Astrocyte of the cerebellum (primary cell): ENCODE measurements at regions not wholly inside any gene's neighbourhood (a gene's known extent, or its start where the extent isn't known, plus 50 kb on each side); places are given as distances from the start of the nearest gene placed in this dataset.

Source experiments
- DNase-seq: peaks from one replicate; pipeline ENCODE4 v3.0.0-alpha.2; 2011; ENCODE audit warnings: low read depth
- H3K4me3 ChIP-seq: 2 replicates; pipeline ENCODE4 v1.5.1; 2011; ENCODE audit warnings: mild to moderate bottlenecking, low read depth, low read length, moderate library complexity
- in situ Hi-C: cut with HindIII; loops from 2 replicates; pipeline ENCODE4 v1.10.0; 2017; ENCODE audit warnings: low sequenced_read_pairs
- TF ChIP-seq, protein P1 (sequence below): IDR thresholded peaks from 2 replicates; pipeline ENCODE4 v1.5.1; 2012; ENCODE audit warnings: low read length, low read depth, moderate library complexity, mild to moderate bottlenecking; ENCODE audit errors: missing control alignments

GRCh38 chr7:67438913-67439505 lies 442.4 kb downstream of the TYW1 start:
- in situ Hi-C loops: no loop called here
- TF ChIP-seq, protein P1, sequence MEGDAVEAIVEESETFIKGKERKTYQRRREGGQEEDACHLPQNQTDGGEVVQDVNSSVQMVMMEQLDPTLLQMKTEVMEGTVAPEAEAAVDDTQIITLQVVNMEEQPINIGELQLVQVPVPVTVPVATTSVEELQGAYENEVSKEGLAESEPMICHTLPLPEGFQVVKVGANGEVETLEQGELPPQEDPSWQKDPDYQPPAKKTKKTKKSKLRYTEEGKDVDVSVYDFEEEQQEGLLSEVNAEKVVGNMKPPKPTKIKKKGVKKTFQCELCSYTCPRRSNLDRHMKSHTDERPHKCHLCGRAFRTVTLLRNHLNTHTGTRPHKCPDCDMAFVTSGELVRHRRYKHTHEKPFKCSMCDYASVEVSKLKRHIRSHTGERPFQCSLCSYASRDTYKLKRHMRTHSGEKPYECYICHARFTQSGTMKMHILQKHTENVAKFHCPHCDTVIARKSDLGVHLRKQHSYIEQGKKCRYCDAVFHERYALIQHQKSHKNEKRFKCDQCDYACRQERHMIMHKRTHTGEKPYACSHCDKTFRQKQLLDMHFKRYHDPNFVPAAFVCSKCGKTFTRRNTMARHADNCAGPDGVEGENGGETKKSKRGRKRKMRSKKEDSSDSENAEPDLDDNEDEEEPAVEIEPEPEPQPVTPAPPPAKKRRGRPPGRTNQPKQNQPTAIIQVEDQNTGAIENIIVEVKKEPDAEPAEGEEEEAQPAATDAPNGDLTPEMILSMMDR: no peak
- no peak for DNase-seq
- H3K4me3 ChIP-seq: no peak overlapping the region

DNA sequence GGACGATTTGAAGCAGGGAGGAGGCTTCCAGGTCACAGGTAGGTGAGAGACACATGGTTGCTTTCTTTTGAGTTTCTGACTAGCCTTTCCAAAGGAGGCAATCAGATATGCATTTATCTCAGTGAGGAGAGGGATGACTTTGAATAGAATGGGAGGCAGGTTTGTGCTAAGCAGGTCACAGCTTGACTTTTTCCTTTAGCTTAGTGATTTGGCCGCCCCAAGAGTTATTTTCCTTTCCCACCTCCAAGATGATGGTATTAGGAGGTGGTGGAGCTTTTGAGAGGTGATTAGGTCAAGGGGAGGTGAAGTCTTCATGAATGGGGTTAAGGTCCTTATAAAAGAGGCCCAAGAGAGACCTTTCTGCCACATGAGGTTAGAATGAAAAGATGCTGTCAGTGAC lies 443.7 kb downstream of the TYW1 start:
- no peak for DNase-seq
- TF ChIP-seq, protein P1: no peak
- in situ Hi-C loops: no loop called here
- H3K4me3 ChIP-seq: no peak overlapping the region

DNA sequence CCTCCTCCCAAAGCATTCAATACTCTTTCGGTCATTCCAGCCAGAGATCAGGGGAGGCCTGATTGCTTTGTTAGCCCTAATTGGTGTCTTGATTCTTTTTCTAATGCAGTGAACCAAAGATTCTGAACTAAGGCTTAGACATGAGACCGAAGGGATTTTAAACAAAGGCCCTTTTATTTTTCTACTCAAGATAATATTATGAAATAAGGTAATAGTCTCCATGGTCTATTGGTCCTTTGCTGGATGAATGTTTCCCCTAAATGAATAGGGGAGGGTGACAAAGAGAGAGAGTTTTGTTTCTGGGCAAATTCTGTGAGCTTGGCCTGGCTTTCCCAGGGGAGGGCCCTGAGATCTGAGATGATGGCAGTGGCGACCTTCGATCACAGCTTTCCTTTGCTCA lies 449.1 kb downstream of the TYW1 start:
- in situ Hi-C loops: no loop called here
- TF ChIP-seq, protein P1: no peak
- DNase-seq: no peak
- no peak overlapping the region for H3K4me3 ChIP-seq

DNA sequence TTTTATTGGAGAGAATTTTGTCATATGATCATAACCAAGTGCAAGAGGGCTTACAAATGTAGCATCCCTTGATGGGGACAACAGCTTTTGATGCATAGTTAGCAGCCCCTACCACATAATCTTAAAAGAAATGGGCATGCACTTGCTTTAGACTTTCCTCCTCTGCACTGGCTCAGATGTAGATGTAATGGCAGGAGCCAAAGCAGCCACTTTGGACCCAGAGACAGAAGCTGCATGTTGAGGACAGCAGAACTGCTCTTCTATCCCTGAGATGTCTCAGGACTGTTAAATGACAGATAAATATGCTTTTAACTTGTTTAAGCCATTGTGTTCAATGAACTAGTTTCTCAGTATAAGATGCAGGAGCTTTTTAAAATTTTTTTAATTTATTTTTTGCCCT lies 450.7 kb downstream of the TYW1 start:
- H3K4me3 ChIP-seq: no peak overlapping the region
- TF ChIP-seq, protein P1: no peak
- in situ Hi-C loops: no loop called here
- no peak for DNase-seq

DNA sequence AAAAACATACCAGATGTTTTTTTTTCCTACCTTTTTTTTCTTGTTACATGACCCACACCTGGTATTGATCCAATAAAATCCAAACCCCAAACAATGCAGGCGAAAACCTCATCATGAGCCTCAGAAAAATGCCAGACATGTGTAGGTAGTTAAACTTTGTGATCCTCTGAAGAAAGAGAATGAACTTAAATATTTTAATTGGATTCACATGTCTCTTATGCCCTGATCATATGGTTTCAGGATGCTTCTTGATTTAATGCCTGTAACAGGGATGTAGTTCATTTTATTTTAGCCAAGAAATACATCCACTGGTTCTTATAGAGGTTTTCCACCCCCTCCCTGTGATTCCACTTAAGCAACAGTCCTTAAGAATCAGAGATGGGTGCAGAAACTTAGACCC lies 451.6 kb downstream of the TYW1 start:
- in situ Hi-C loops: no loop called here
- DNase-seq: no peak
- no peak overlapping the region for H3K4me3 ChIP-seq
- TF ChIP-seq, protein P1: no peak

DNA sequence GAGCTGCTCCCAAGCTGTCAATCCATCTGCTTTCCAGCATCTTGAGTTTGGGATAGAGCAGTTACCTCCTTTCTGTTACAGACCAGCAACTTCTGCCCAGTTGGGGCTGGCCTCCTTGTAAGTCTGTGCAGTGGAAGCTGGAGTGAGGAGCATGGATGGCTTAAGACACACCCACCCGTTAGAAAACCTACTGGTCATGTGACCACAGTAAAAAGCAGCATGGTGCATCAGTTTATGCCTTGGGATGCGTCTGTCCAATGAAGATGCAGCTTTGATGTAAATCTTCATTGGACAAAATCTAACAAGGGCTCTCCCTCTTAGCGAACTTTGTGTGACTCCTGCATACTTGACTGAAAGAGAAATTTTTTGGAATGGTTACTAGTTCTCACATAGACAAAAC lies 453.5 kb downstream of the TYW1 start:
- DNase-seq: no peak
- no peak overlapping the region for H3K4me3 ChIP-seq
- in situ Hi-C loops: no loop called here
- TF ChIP-seq, protein P1: no peak
